ENCODE measurements at regions not wholly inside any gene's neighbourhood (a gene's known extent, or its start where the extent isn't known, plus 50 kb on each side); places are given as distances from the start of the nearest gene placed in this dataset.
"Not testable (repeated sequence)": the region's sequence is repeated elsewhere in the genome, so short reads cannot be mapped to it uniquely, and the experiment has no call there.

- POLR2A ChIA-PET, result no interaction called here
- ATAC-seq (no peak), DNase-seq (no peak)
- H3K4me1 Mint-ChIP-seq, result peaks cover 0 to 17% (median 10%) of the 10 kb centered on the region in 4 donors
- H3K27ac Mint-ChIP-seq, result peak overlapping the region in 1 of 10 donors; percentile 29
- peaks cover 0 to 7% (median 0%) of the 10 kb centered on the region in 3 donors for H3K36me3 Mint-ChIP-seq
- H3K4me3 Mint-ChIP-seq, result no peak overlapping the region
- H3K9me3 Mint-ChIP-seq, result peaks cover 0 to 7% (median 0%) of the 10 kb centered on the region in 9 donors
- peaks cover 0 to 39% (median 24%) of the 10 kb centered on the region in 5 donors for H3K27me3 Mint-ChIP-seq
Measured at GRCh38 chr14:105904379-105904778, 378.0 kb downstream of the TMEM121 start.

DNA sequence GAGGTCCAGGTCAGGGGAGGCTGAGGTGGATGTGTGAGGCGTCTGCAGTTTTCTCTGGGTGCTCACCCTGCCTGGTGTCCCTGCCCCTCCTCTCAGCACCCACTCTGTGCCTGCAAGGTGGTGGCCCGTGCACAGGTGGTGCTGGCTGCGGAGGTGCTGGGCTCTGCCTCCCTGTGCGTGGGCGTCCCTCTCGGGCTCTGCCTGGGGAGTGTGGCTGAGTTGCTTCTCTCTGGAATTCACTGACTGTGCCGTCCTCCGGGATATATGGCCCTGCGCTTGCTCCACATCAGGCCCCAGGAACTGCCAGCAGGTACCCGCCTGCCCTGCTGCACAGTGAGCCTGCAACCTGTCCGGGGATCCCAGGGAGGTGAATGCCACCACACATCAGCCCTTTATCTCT, 379.1 kb downstream of the TMEM121 start:
- Mint-ChIP-seq H3K9me3 (peaks cover 0 to 7% (median 0%) of the 10 kb centered on the region in 9 donors), H3K4me1 (peaks cover 0 to 14% (median 11%) of the 10 kb centered on the region in 4 donors), H3K27me3 (peaks cover 0 to 40% (median 24%) of the 10 kb centered on the region in 5 donors), H3K36me3 (peaks cover 0 to 7% (median 0%) of the 10 kb centered on the region in 3 donors), H3K27ac (no peak overlapping the region), H3K4me3 (no peak overlapping the region)
- DNase-seq, result no peak
- no peak for ATAC-seq
- POLR2A ChIA-PET, result no interaction called here

DNA sequence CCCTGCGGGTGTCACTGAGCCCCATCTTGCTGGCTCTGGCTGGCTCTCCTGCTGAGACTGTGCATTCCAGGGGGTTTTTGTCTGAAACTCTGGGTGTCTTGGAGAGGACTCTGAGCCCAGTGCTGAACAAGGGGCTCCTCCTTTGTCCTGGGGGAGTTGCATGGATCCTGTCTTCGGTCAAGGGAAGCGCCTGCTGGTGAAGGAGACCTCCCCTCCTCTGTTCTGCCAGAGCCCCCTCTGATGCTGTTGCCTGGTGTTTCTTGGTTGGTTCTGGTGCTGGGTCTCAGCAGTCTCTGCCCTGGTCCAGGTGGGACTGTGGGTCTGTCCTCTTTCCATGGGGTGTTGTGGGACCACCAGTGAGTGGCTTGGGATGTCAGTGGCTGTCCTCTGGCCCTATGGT, 380.9 kb downstream of the TMEM121 start:
- H3K27me3 Mint-ChIP-seq, result peaks cover 0 to 36% (median 14%) of the 10 kb centered on the region in 5 donors
- H3K36me3 Mint-ChIP-seq, result peaks cover 0 to 7% (median 0%) of the 10 kb centered on the region in 3 donors
- no peak for DNase-seq

DNA sequence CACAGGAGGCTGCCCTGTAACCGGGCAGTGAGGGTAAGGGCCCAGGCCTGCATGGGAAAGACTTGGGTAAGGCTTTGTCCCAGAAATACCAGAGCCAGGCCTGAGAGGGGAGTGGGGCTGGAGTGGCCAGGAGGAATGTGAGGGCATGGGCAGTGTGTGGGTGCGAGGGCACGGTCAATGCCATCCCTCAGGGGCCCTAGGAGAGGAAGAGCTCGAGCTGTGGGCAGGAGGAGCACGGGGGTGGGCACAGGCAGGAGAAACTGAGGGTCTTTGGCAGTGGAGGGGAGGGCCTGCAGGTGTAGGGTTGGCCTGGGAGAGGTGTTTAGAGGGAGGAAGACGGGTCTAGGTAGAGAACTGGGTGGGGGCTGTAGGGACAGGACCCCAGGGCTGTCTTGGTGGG, 381.6 kb downstream of the TMEM121 start:
- POLR2A ChIA-PET, result no interaction called here
- peaks cover 0 to 13% (median 10%) of the 10 kb centered on the region in 4 donors for H3K4me1 Mint-ChIP-seq
- H3K4me3 Mint-ChIP-seq, result peak overlapping the region in 2 of 10 donors; percentile 41 to 61
- peaks cover 0 to 7% (median 0%) of the 10 kb centered on the region in 3 donors for H3K36me3 Mint-ChIP-seq
- ATAC-seq (no peak), DNase-seq (no peak)
- H3K9me3 Mint-ChIP-seq, result peaks cover 0 to 7% (median 0%) of the 10 kb centered on the region in 9 donors
- H3K27me3 Mint-ChIP-seq, result peaks cover 0 to 34% (median 14%) of the 10 kb centered on the region in 5 donors
- H3K27ac Mint-ChIP-seq, result peak overlapping the region in 3 of 10 donors; percentile 10 to 50 (median 19)

More for the DNA sequence above, 380.9 kb downstream of the TMEM121 start:
- POLR2A ChIA-PET, result no interaction called here
- H3K4me3 Mint-ChIP-seq, result no peak overlapping the region
- ATAC-seq, result no peak
- no peak overlapping the region for H3K27ac Mint-ChIP-seq
- peaks cover 0 to 13% (median 10%) of the 10 kb centered on the region in 4 donors for H3K4me1 Mint-ChIP-seq
- H3K9me3 Mint-ChIP-seq, result peaks cover 0 to 7% (median 0%) of the 10 kb centered on the region in 9 donors

- ATAC-seq (no peak), DNase-seq (peak in 1 of 10 donors; percentile 8)
- peak overlapping the region in 6 of 10 donors; percentile 13 to 61 (median 37) for H3K4me3 Mint-ChIP-seq
- peak overlapping the region in 3 of 10 donors; percentile 10 to 83 (median 19) for H3K27ac Mint-ChIP-seq
- H3K4me1 Mint-ChIP-seq, result peaks cover 0 to 13% (median 10%) of the 10 kb centered on the region in 4 donors
- peaks cover 0 to 29% (median 12%) of the 10 kb centered on the region in 5 donors for H3K27me3 Mint-ChIP-seq
- H3K36me3 Mint-ChIP-seq, result peaks cover 0 to 7% (median 0%) of the 10 kb centered on the region in 3 donors
- H3K9me3 Mint-ChIP-seq, result peaks cover 0 to 7% (median 0%) of the 10 kb centered on the region in 9 donors
- POLR2A ChIA-PET, result no interaction called here
Measured at GRCh38 chr14:105908481-105908911, 382.1 kb downstream of the TMEM121 start.

- Mint-ChIP-seq H3K4me3 (no peak overlapping the region), H3K9me3 (peaks cover 0 to 7% (median 0%) of the 10 kb centered on the region in 9 donors), H3K36me3 (peaks cover 0 to 7% (median 0%) of the 10 kb centered on the region in 3 donors), H3K27ac (no peak overlapping the region), H3K27me3 (peaks cover 0 to 23% (median 8%) of the 10 kb centered on the region in 5 donors), H3K4me1 (peaks cover 0 to 13% (median 10%) of the 10 kb centered on the region in 4 donors)
- DNase-seq, result no peak
- no peak for ATAC-seq
- POLR2A ChIA-PET, result no interaction called here
Measured at GRCh38 chr14:105909046-105909827, 382.9 kb downstream of the TMEM121 start.

- ATAC-seq, POLR2A ChIA-PET: not testable (repeated sequence)
- H3K4me1 Mint-ChIP-seq, result peaks cover 0 to 13% (median 10%) of the 10 kb centered on the region in 4 donors
Measured at GRCh38 chr14:105909828-105910120, 383.4 kb downstream of the TMEM121 start.

DNA sequence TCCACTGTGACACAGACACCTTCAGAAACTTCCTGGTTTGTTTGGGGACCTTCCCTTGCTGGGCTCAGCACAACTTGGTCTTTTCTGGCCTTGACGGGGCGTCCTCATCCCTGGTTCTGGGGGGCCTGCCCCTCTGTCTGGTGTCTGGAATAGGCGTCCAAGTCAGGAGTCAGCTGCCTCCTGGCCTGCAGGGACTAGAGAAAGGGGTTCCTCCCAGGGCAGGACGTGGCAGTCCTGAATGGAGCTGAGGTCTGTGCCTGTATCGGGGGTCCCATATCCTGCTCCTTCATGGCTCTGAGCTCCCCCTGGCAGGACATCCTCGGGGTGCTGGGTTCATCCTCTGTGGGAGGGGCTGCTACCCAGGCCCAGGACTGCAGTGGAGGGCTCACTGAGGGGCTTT, 384.0 kb downstream of the TMEM121 start:
- POLR2A ChIA-PET, result no interaction called here
- H3K36me3 Mint-ChIP-seq, result peaks cover 0 to 8% (median 2%) of the 10 kb centered on the region in 3 donors
- ATAC-seq (no peak), DNase-seq (no peak)
- H3K4me3 Mint-ChIP-seq, result peak overlapping the region in 1 of 10 donors; percentile 49
- peaks cover 0 to 8% (median 3%) of the 10 kb centered on the region in 9 donors for H3K9me3 Mint-ChIP-seq
- peak overlapping the region in 2 of 10 donors; percentile 32 to 67 for H3K27ac Mint-ChIP-seq
- peaks cover 0 to 20% (median 3%) of the 10 kb centered on the region in 5 donors for H3K27me3 Mint-ChIP-seq
- H3K4me1 Mint-ChIP-seq, result peaks cover 0 to 13% (median 10%) of the 10 kb centered on the region in 4 donors

More at GRCh38 chr14:105909828-105910120, 383.4 kb downstream of the TMEM121 start:
- H3K27me3 Mint-ChIP-seq, result peaks cover 0 to 20% (median 8%) of the 10 kb centered on the region in 5 donors
- H3K27ac Mint-ChIP-seq, DNase-seq, H3K36me3 Mint-ChIP-seq, H3K4me3 Mint-ChIP-seq, H3K9me3 Mint-ChIP-seq: not testable (repeated sequence)

DNA sequence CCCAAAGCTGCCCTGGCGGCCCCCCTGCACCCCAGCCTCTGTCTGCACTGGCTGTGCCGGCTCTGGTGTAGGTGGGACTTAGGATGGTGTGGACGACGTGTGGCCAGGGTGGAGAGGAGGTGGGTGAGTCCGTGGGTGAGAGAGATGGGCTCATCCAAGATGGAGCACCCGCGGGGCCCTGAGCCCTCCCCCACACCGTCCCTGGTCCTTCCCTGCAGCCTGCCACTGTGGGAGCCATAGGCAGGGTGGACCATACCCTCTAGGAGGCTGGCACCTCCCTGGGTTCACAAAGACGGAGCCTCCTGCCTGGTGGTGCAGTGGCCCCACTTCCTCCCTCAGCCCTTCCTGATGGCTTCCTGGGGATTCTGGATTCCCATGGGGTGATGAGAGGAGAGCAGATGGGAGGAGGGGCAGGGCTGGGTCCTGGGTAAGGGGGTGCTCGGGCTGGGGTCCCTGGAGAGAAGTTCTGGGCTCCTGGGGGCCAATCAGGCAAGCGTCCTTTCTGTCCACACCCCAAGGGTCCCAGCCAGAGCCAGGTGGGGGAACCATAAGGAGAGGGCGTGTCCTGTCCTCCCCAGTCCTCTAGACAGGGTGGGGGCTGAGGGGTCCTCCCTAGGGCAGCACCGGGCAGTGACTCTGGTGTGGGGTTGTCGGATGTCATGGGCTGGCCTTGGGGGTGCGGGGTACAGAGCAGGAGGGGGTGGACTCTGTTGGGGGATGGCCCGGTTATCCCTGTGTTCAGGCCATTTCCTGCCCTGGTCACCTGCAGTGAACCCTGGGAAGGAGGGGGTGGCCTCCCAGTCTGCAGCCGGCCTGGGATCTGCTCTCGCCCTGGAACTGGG, 384.8 kb downstream of the TMEM121 start:
- Mint-ChIP-seq H3K4me3 (no peak overlapping the region), H3K27ac (no peak overlapping the region), H3K36me3 (peaks cover 0 to 16% (median 6%) of the 10 kb centered on the region in 3 donors), H3K4me1 (peaks cover 0 to 13% (median 10%) of the 10 kb centered on the region in 4 donors), H3K9me3 (peaks cover 0 to 17% (median 6%) of the 10 kb centered on the region in 9 donors), H3K27me3 (peaks cover 0 to 21% (median 3%) of the 10 kb centered on the region in 5 donors)
- DNase-seq (peak in 1 of 10 donors; percentile 18), ATAC-seq (no peak)
- POLR2A ChIA-PET, result no interaction called here

DNA sequence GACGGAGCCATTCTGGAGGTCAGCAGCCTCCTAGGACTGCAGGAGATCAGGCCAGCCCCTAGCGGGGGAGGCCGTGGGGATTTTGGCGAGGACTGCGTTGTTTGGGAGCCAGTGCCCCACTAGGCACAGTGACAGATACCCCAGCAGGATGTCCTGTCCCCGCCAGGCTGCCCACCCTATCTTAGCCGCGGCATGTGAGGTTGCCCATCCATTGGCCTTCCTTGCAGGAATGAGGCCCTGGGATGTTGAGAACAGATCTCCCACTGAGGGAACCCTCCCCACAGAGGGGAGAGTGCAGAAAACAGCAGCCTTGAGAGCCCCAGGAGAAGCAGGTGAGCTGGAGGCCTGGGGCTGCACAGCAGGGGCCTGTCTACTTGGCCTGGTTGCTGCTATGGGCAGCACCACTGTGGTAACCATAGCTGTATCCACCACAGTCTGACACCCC, 385.5 kb downstream of the TMEM121 start:
- peak overlapping the region in 1 of 10 donors; percentile 29 for H3K27ac Mint-ChIP-seq
- POLR2A ChIA-PET, result not testable (repeated sequence)

DNA sequence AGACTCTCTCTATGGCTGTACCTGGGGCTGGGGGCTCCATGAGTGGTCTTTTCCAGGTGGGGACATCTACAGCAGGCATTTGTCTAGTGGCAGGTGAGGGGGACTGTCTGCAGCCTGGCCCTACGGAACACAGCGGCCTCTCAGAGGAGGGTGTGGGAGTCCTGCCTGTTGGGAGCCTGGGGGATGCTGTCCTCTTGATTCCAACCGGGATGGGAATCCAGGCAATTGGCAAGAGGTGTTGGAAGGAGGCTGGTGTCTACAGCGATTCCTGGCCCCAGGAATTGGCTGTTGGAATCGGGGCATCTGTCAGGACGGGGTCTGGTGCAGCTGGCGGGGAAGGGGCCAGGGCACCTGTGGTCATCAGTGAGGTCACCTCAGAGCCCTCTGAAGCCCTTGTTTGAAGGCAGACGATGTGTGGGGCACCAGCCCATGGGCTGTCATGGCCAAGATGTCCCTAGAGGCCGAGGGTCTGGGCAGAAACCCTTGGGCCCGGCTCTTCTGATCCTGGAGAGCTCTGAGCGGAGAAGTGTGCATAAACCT, 386.3 kb downstream of the TMEM121 start:
- ATAC-seq (no peak), DNase-seq (peak in 1 of 10 donors; percentile 15)
- Mint-ChIP-seq H3K27ac (peak overlapping the region in 1 of 10 donors; percentile 49), H3K4me1 (peaks cover 0 to 12% (median 9%) of the 10 kb centered on the region in 4 donors), H3K27me3 (peaks cover 0 to 24% (median 3%) of the 10 kb centered on the region in 5 donors), H3K4me3 (no peak overlapping the region), H3K9me3 (peaks cover 0 to 19% (median 9%) of the 10 kb centered on the region in 9 donors), H3K36me3 (peaks cover 0 to 12% (median 8%) of the 10 kb centered on the region in 3 donors)
- POLR2A ChIA-PET, result no interaction called here

More for the DNA sequence above, 385.5 kb downstream of the TMEM121 start:
- Mint-ChIP-seq H3K27me3 (peaks cover 0 to 22% (median under 1%) of the 10 kb centered on the region in 5 donors), H3K36me3 (peaks cover 0 to 13% (median 8%) of the 10 kb centered on the region in 3 donors), H3K9me3 (peaks cover 0 to 18% (median 10%) of the 10 kb centered on the region in 9 donors), H3K4me1 (peaks cover 0 to 13% (median 10%) of the 10 kb centered on the region in 4 donors)
- not testable (repeated sequence) for H3K4me3 Mint-ChIP-seq, ATAC-seq, DNase-seq

DNA sequence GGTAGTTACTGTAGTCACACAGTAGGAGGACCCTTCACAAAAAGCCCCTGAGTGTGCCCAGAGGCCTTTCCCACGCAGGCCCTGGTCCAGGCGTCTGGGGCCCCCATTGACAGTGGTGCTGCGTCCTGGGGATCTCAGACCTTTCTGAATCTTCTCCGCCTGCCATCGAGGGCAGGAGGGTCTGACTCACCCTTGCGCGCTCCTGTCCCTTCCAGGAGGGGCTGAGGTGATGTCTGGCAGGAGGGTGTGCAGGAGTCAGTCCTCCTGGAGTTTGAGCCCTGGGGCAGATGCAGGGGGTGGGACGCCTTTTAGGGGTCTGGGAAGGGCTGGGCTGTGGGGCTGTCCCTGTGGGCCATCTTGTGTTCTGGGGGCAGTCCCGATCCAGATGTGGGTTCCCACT, 386.8 kb downstream of the TMEM121 start:
- Mint-ChIP-seq H3K9me3 (peaks cover 0 to 19% (median 9%) of the 10 kb centered on the region in 9 donors), H3K36me3 (peaks cover 0 to 12% (median 8%) of the 10 kb centered on the region in 3 donors), H3K4me1 (peaks cover 0 to 8% (median 6%) of the 10 kb centered on the region in 4 donors), H3K27me3 (peaks cover 0 to 19% (median 3%) of the 10 kb centered on the region in 5 donors), H3K4me3 (no peak overlapping the region), H3K27ac (no peak overlapping the region)
- ATAC-seq, result no peak
- POLR2A ChIA-PET, result no interaction called here
- peak in 1 of 10 donors; percentile 26 for DNase-seq
